Endothelial cell of umbilical vein (primary cell): ENCODE measurements at regions not wholly inside any gene's neighbourhood (a gene's known extent, or its start where the extent isn't known, plus 50 kb on each side); places are given as distances from the start of the nearest gene placed in this dataset.

ENCODE experiments used
- CTCF ChIP-seq, 2 donors: IDR thresholded peaks; 1 replicate in 1 of 2; 2 replicates in 1 of 2; pipeline ENCODE4 v1.5.1; 2011; ENCODE audit warnings: low read length in 2 of 2, mild to moderate bottlenecking in 2 of 2, moderate library complexity in 2 of 2, control low read depth in 1 of 2, inconsistent platforms in 1 of 2, low read depth in 1 of 2; ENCODE audit not compliant: insufficient read depth in 1 of 2; ENCODE audit errors: extremely low read depth in 1 of 2
- EZH2 ChIP-seq: IDR thresholded peaks from 2 replicates; pipeline ENCODE4 v1.6.1; 2012; ENCODE audit warnings: borderline replicate concordance, low read depth, mild to moderate bottlenecking, moderate library complexity, low read length, inconsistent platforms; ENCODE audit not compliant: severe bottlenecking
- FOS ChIP-seq: IDR thresholded peaks from 2 replicates; pipeline ENCODE4 v1.6.1; 2011; ENCODE audit warnings: mild to moderate bottlenecking, low read length, moderate library complexity, borderline replicate concordance; ENCODE audit not compliant: insufficient read depth
- JUN ChIP-seq: IDR thresholded peaks from 2 replicates; pipeline ENCODE4 v1.6.1; 2011; ENCODE audit warnings: borderline replicate concordance, low read depth; ENCODE audit not compliant: insufficient read length, insufficient read depth
- POLR2A ChIP-seq: IDR thresholded peaks from 2 replicates; pipeline ENCODE4 v1.6.1; 2012; ENCODE audit warnings: low read depth, mild to moderate bottlenecking, control low read depth, low read length
- POLR2AphosphoS5 ChIP-seq: IDR thresholded peaks from 2 replicates; pipeline ENCODE4 v1.6.1; 2012; ENCODE audit warnings: low read depth, mild to moderate bottlenecking, control low read depth, low read length, moderate library complexity; ENCODE audit not compliant: insufficient read depth

GRCh38 chr4:136680271-136680670 lies 852.0 kb downstream of the PCDH18 start:
- TF ChIP-seq EZH2 (no peak), CTCF (IDR thresholded peaks at IDR 0.05; ENCODE audit: extremely low read depth in 1 of 2, insufficient read depth in 1 of 2, low read depth in 1 of 2, low read length in 2 of 2) (no peak), FOS (no peak), POLR2AphosphoS5 (no peak), POLR2A (no peak), JUN (no peak)
